SK-N-SH (cell line): ENCODE measurements at regions not wholly inside any gene's neighbourhood (a gene's known extent, or its start where the extent isn't known, plus 50 kb on each side); places are given as distances from the start of the nearest gene placed in this dataset.

Experiments
- CHD2 ChIP-seq: fragments of 150-350 bp; IDR thresholded peaks from 2 replicates; pipeline ENCODE4 v1.6.1; 2018; ENCODE audit warnings: low read length; ENCODE audit not compliant: partially characterized antibody
- CTCF ChIP-seq: fragments of 200-600 bp; sonication (generic); IDR thresholded peaks from 2 replicates; pipeline ENCODE4 v1.6.1; 2017; ENCODE audit warnings: antibody characterized with exemption, mild to moderate bottlenecking, moderate library complexity
- EP300 ChIP-seq, 2 experiments: IDR thresholded peaks; 2 replicates each; pipeline versions ENCODE4 v1.4.0 to v1.6.1; 2012; ENCODE audit warnings: borderline replicate concordance in 1 of 2, low read depth in 1 of 2, low read length in 1 of 2
- FOXJ3 ChIP-seq: sonication (generic); formaldehyde crosslinking; IDR thresholded peaks from 2 replicates; pipeline ENCODE4 v1.5.1; 2020; ENCODE audit warnings: mild to moderate bottlenecking, missing genetic modification reagents
- MAX ChIP-seq: IDR thresholded peaks from 2 replicates; pipeline ENCODE4 v1.4.0; 2012; ENCODE audit warnings: low read depth
- PBX3 ChIP-seq: IDR thresholded peaks from 2 replicates; pipeline ENCODE4; 2012
- POLR2AphosphoS5 ChIP-seq: IDR thresholded peaks from 2 replicates; pipeline ENCODE4 v1.6.1; 2012; ENCODE audit warnings: low read depth, low read length
- RFX5 ChIP-seq: IDR thresholded peaks from 2 replicates; pipeline ENCODE4 v1.6.1; 2012; ENCODE audit warnings: mild to moderate bottlenecking, improper control_type of control experiment, low read length
- RXRA ChIP-seq: IDR thresholded peaks from 2 replicates; pipeline ENCODE4 v1.4.0; 2012; ENCODE audit warnings: low read depth, mild to moderate bottlenecking, borderline replicate concordance
- SIN3A ChIP-seq: IDR thresholded peaks from 2 replicates; pipeline ENCODE4 v1.6.1; 2012; ENCODE audit warnings: low read depth, mild to moderate bottlenecking, low read length, moderate library complexity, borderline replicate concordance
- YY1 ChIP-seq: IDR thresholded peaks from 2 replicates; pipeline ENCODE4 v1.4.0; 2012; ENCODE audit warnings: low read depth, mild to moderate bottlenecking

- no peak for TF ChIP-seq CTCF
- TF ChIP-seq EP300 (IDR thresholded peaks at IDR 0.05; ENCODE audit: borderline replicate concordance in 1 of 2, low read depth in 1 of 2, low read length in 1 of 2): no peak
- no peak for TF ChIP-seq POLR2AphosphoS5
- no peak for TF ChIP-seq RFX5
- TF ChIP-seq YY1: no peak
- TF ChIP-seq PBX3: no peak
- no peak for TF ChIP-seq MAX
- TF ChIP-seq SIN3A: no peak
- TF ChIP-seq CHD2: no peak
- no peak for TF ChIP-seq RXRA
- TF ChIP-seq FOXJ3 (CRISPR knock-in tag): no peak
Measured at GRCh38 chr1:56401191-56401590, 178.2 kb downstream of the PLPP3 start.
